H9 (cell line): ENCODE measurements at regions not wholly inside any gene's neighbourhood (a gene's known extent, or its start where the extent isn't known, plus 50 kb on each side); places are given as distances from the start of the nearest gene placed in this dataset.

Source experiments
- DNase-seq: peaks from one replicate; pipeline ENCODE4 v3.0.0-alpha.2; 2017
- H2AFZ ChIP-seq: one replicate; pipeline ENCODE4 v1.6.1; 2013; ENCODE audit warnings: mild to moderate bottlenecking, low read length, control low read depth, moderate library complexity
- H2AK5ac ChIP-seq: 2 replicates; pipeline ENCODE4 v1.6.1; 2013; ENCODE audit warnings: low read length, control low read depth, mixed read lengths; ENCODE audit not compliant: insufficient read length
- H2BK120ac ChIP-seq: one replicate; pipeline ENCODE4 v1.6.1; 2013; ENCODE audit warnings: low read depth, mild to moderate bottlenecking, low read length, control low read depth, inconsistent platforms; ENCODE audit not compliant: poor library complexity, severe bottlenecking
- H2BK12ac ChIP-seq: 2 replicates; pipeline ENCODE4 v1.6.1; 2013; ENCODE audit warnings: low read length, control low read depth, mixed read lengths, low read depth; ENCODE audit not compliant: insufficient read length
- H2BK15ac ChIP-seq: 2 replicates; pipeline ENCODE4 v1.6.1; 2013; ENCODE audit warnings: low read depth, low read length, control low read depth
- H2BK20ac ChIP-seq: one replicate; pipeline ENCODE4 v1.6.1; 2013; ENCODE audit warnings: low read depth, mild to moderate bottlenecking, low read length, control low read depth, inconsistent platforms; ENCODE audit not compliant: poor library complexity, severe bottlenecking
- H2BK5ac ChIP-seq: 2 replicates; pipeline ENCODE4 v1.6.1; 2013; ENCODE audit warnings: low read length, control low read depth, mixed read lengths; ENCODE audit not compliant: insufficient read length
- H3K14ac ChIP-seq: 2 replicates; pipeline ENCODE4 v1.6.1; 2013; ENCODE audit warnings: low read length, control low read depth; ENCODE audit not compliant: insufficient read depth
- H3K18ac ChIP-seq: 2 replicates; pipeline ENCODE4 v1.6.1; 2013; ENCODE audit warnings: low read depth, mild to moderate bottlenecking, mixed read lengths, low read length, control low read depth; ENCODE audit not compliant: insufficient read length
- H3K23ac ChIP-seq: 2 replicates; pipeline ENCODE4 v1.6.1; 2013; ENCODE audit warnings: low read length, control low read depth, mixed read lengths, low read depth; ENCODE audit not compliant: insufficient read length
- H3K23me2 ChIP-seq: 2 replicates; pipeline ENCODE4 v1.6.1; 2013; ENCODE audit warnings: low read depth, mild to moderate bottlenecking, mixed read lengths, low read length, control low read depth; ENCODE audit not compliant: insufficient read length, poor library complexity, severe bottlenecking
- H3K27ac ChIP-seq: 2 replicates; pipeline ENCODE4 v1.5.1; 2013; ENCODE audit warnings: low read length, control low read depth, mixed read lengths, low read depth; ENCODE audit not compliant: insufficient read length
- H3K27me3 ChIP-seq: 2 replicates; pipeline ENCODE4 v1.6.1; 2013; ENCODE audit warnings: low read length, control low read depth, inconsistent platforms; ENCODE audit not compliant: insufficient read depth
- H3K4ac ChIP-seq: 2 replicates; pipeline ENCODE4 v1.6.1; 2013; ENCODE audit warnings: low read depth, mild to moderate bottlenecking, control low read depth, inconsistent platforms, low read length, moderate library complexity
- H3K4me1 ChIP-seq: 2 replicates; pipeline ENCODE4 v1.6.1; 2013; ENCODE audit warnings: low read length, control low read depth, inconsistent platforms; ENCODE audit not compliant: insufficient read depth
- H3K4me2 ChIP-seq: 2 replicates; pipeline ENCODE4 v1.6.1; 2013; ENCODE audit warnings: low read length, control low read depth, mixed read lengths; ENCODE audit not compliant: insufficient read length, insufficient read depth
- H3K56ac ChIP-seq: 2 replicates; pipeline ENCODE4 v1.6.1; 2013; ENCODE audit warnings: low read depth, mild to moderate bottlenecking, mixed read lengths, low read length, control low read depth; ENCODE audit not compliant: insufficient read length
- H3K79me1 ChIP-seq: 2 replicates; pipeline ENCODE4 v1.6.1; 2013; ENCODE audit warnings: low read depth, mild to moderate bottlenecking, moderate library complexity, low read length, control low read depth, inconsistent platforms; ENCODE audit not compliant: insufficient read depth, poor library complexity, severe bottlenecking
- H3K79me2 ChIP-seq: 2 replicates; pipeline ENCODE4 v1.6.1; 2013; ENCODE audit warnings: low read length, control low read depth, inconsistent platforms; ENCODE audit not compliant: insufficient read depth
- H3K9ac ChIP-seq: 2 replicates; pipeline ENCODE4 v1.6.1; 2013; ENCODE audit warnings: low read length, control low read depth, mixed read lengths; ENCODE audit not compliant: insufficient read length; ENCODE audit errors: extremely low read depth
- H3K9me3 ChIP-seq: one replicate; pipeline ENCODE4 v1.6.1; 2013; ENCODE audit warnings: low read depth, low read length, inconsistent platforms; ENCODE audit not compliant: control insufficient read depth
- H3T11ph ChIP-seq: one replicate; pipeline ENCODE4 v1.6.1; 2013; ENCODE audit warnings: mild to moderate bottlenecking, low read length, control low read depth, inconsistent platforms
- H4K20me1 ChIP-seq: one replicate; pipeline ENCODE4 v1.6.1; 2013; ENCODE audit not compliant: control insufficient read depth, insufficient read length, insufficient read depth
- H4K5ac ChIP-seq: 2 replicates; pipeline ENCODE4 v1.6.1; 2013; ENCODE audit warnings: low read depth, mild to moderate bottlenecking, mixed read lengths, low read length, control low read depth; ENCODE audit not compliant: insufficient read length
- H4K8ac ChIP-seq: replicated peaks from 2 replicates; pipeline ENCODE4 v1.6.1; 2013; ENCODE audit warnings: low read length, control low read depth, mixed read lengths, low read depth; ENCODE audit not compliant: insufficient read length
- H4K91ac ChIP-seq: 2 replicates; pipeline ENCODE4 v1.6.1; 2013; ENCODE audit warnings: low read depth, mild to moderate bottlenecking, moderate library complexity, mixed read lengths, low read length, control low read depth; ENCODE audit not compliant: insufficient read length
- H3K27ac Mint-ChIP-seq, 3 experiments: 2 replicates in 2 of 3; 3 replicates in 1 of 3; pipeline ENCODE4 v1.8.0; 2020 to 2021; ENCODE audit warnings: mixed read lengths in 3 of 3, mild to moderate bottlenecking in 1 of 3, moderate library complexity in 1 of 3
- H3K27me3 Mint-ChIP-seq: 2 replicates; pipeline ENCODE4 v1.8.0; 2021; ENCODE audit warnings: low read depth, mild to moderate bottlenecking, moderate library complexity, mixed read lengths
- H3K36me3 Mint-ChIP-seq, 3 experiments: 2 replicates in 2 of 3; 3 replicates in 1 of 3; pipeline ENCODE4 v1.8.0; 2020 to 2021; ENCODE audit warnings: low read depth in 3 of 3, mixed read lengths in 3 of 3; ENCODE audit not compliant: insufficient read depth in 1 of 3
- H3K4me1 Mint-ChIP-seq, 2 experiments: 2 replicates each; pipeline ENCODE4 v1.8.0; 2020; ENCODE audit warnings: mixed read lengths in 2 of 2
- H3K4me3 Mint-ChIP-seq, 2 experiments: 2 replicates in 1 of 2; 3 replicates in 1 of 2; pipeline ENCODE4 v1.8.0; 2020 to 2021; ENCODE audit warnings: mild to moderate bottlenecking in 2 of 2, mixed read lengths in 2 of 2, moderate library complexity in 1 of 2
- H3K9me3 Mint-ChIP-seq, 2 experiments: 2 replicates in 1 of 2; 3 replicates in 1 of 2; pipeline ENCODE4 v1.8.0; 2020; ENCODE audit warnings: mild to moderate bottlenecking in 2 of 2, mixed read lengths in 2 of 2, moderate library complexity in 1 of 2
- CTCF ChIP-seq: fragments of 200-600 bp; sonication (generic); conservative IDR thresholded peaks from 3 replicates; pipeline ENCODE4 v1.8.0; 2021; ENCODE audit warnings: antibody characterized with exemption, mild to moderate bottlenecking

GRCh38 chr10:91349381-91349780 lies 60.8 kb upstream of the HECTD2 start:
- Histone ChIP-seq H3K4me1 (no peaks in the 10 kb centered on the region), H3K9ac (no peak overlapping the region)

More at GRCh38 chr10:91349381-91349780, 60.8 kb upstream of the HECTD2 start:
- no peak overlapping the region for H3K23ac ChIP-seq
- no peak overlapping the region for H4K8ac ChIP-seq
- no peak for TF ChIP-seq CTCF
- no peak overlapping the region for H3K4me2 ChIP-seq
- no peak overlapping the region for H2BK20ac ChIP-seq
- no peak overlapping the region for H3K4ac ChIP-seq
- H3K56ac ChIP-seq = no peak overlapping the region
- no peak for DNase-seq
- no peak overlapping the region for H2BK12ac ChIP-seq
- no peak overlapping the region for H3K27ac ChIP-seq
- Mint-ChIP-seq H3K4me3 (no peak overlapping the region), H3K9me3 (peaks cover 0 to 3% of the 10 kb centered on the region in 2 experiments; a peak in 2 of 5 replicates), H3K4me1 (no peaks in the 10 kb centered on the region), H3K36me3 (0 out of 7 replicates have a peak, but pooled peaks cover 0 to 3% (median 0%) of the 10 kb centered on the region in 3 experiments), H3K27me3 (no peaks in the 10 kb centered on the region; the same call in 1 of the 2 replicates), H3K27ac (no peak overlapping the region)
- H4K5ac ChIP-seq = no peak overlapping the region
- no peaks in the 10 kb centered on the region for H3K79me2 ChIP-seq
- no peak overlapping the region for H2BK120ac ChIP-seq
- no peak overlapping the region for H3K14ac ChIP-seq
- no peak overlapping the region for H2AFZ ChIP-seq
- H2AK5ac ChIP-seq = no peak overlapping the region
- H3K79me1 ChIP-seq = no peaks in the 10 kb centered on the region
- H4K91ac ChIP-seq = no peak overlapping the region
- no peaks in the 10 kb centered on the region for H3K23me2 ChIP-seq
- no peak overlapping the region for H2BK15ac ChIP-seq
- no peaks in the 10 kb centered on the region for H3K9me3 ChIP-seq
- no peak overlapping the region for H3K18ac ChIP-seq
- H3K27me3 ChIP-seq = no peaks in the 10 kb centered on the region
- H4K20me1 ChIP-seq = no peaks in the 10 kb centered on the region
- no peak overlapping the region for H3T11ph ChIP-seq
- no peak overlapping the region for H2BK5ac ChIP-seq
